Kidney glomerular epithelial cell (primary cell): ENCODE measurements at regions not wholly inside any gene's neighbourhood (a gene's known extent, or its start where the extent isn't known, plus 50 kb on each side); places are given as distances from the start of the nearest gene placed in this dataset.
A peak's percentile ranks its signal among the peaks of the same experiment; 100 is the strongest.

ENCODE experiments used
- DNase-seq: peaks from one replicate; lab custom pipeline; 2025; lab: John Stamatoyannopoulos, UW

GRCh38 chr16:80300456-80300855, 240.3 kb upstream of the DYNLRB2 start:
- DNase-seq, result no peak

DNA sequence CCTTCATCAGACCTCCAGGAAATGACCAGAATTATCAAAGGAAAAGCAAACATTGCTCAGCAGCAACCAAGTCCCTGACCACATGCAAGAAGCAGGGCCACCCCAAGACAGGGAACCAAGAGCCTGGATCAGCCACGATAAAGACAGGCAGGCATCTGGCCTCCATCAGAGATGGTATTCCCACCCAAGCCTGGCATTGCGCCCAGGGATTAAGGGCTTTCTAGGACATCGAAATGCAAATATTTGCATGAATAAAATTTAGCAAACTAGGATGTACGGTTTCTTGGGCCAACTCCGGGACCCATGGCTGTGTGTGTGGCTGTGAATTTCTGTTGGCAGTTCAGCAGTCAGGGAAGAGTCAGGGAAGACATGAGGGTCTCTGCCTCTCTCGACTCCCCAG, 241.4 kb upstream of the DYNLRB2 start:
- no peak for DNase-seq

DNA sequence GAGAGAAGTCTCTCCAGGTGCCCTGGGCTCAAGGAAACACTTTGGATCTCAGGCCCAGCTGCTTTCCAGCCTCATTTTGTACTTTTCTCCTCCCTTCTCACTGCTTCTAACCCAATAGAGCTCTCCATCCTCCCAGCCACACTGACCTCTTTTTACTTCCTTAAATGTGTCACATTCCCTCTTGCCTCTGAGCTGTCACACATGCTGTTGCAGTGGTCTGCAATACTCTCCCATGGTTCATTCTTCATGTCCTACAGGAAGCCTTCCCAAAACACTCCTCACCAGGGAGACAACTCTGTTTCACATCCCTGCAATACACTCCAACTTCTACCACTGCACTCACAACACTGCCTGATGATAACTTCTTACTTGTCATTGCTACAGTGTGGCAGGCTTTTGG, 242.1 kb upstream of the DYNLRB2 start:
- DNase-seq, result no peak

GRCh38 chr16:80296034-80296433, 244.8 kb upstream of the DYNLRB2 start:
- DNase-seq, result no peak

- no peak for DNase-seq
These were observed 246.6 kb upstream of the DYNLRB2 start for GRCh38 chr16:80294172-80294571.

GRCh38 chr16:80288616-80289015, 252.2 kb upstream of the DYNLRB2 start:
- DNase-seq, result no peak

DNA sequence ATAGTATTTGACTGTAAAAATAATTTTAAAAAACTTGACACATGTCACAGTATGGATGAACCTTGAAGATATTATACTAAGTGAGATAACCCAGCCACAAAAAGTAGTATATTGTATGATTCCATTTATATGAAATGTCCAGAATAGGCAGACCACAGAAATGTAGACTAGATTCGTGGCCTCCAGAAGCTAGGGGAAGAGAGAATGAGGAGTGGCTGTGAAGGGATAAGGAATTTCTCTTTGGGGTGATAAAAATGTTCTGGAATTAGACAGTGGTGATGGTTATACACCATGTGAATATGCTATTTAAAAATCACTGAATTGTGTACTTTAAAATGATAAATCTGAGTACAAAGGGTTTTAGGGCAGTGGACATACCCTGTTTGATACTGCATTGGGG, 253.1 kb upstream of the DYNLRB2 start:
- no peak for DNase-seq

DNA sequence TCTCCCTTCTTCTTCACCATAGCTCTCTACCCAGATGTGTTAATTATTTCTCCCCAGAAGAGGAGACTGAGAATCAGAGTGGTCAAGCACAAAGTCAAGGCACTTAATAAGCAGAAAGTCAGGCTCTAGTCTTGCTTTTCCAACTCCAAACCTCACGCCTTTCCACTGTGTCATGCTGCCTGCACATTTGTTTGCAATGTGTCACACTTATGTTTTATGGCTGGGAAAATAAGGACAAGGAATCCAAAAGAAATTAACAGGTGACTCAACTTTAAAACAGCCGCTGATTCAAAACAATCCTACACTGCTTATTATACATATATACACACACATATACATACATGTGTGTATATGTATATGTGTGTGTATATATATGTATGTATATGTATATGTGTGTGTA, 255.7 kb upstream of the DYNLRB2 start:
- DNase-seq, result peak; percentile 86

GRCh38 chr16:80283466-80284392, 257.1 kb upstream of the DYNLRB2 start:
- no peak for DNase-seq

DNA sequence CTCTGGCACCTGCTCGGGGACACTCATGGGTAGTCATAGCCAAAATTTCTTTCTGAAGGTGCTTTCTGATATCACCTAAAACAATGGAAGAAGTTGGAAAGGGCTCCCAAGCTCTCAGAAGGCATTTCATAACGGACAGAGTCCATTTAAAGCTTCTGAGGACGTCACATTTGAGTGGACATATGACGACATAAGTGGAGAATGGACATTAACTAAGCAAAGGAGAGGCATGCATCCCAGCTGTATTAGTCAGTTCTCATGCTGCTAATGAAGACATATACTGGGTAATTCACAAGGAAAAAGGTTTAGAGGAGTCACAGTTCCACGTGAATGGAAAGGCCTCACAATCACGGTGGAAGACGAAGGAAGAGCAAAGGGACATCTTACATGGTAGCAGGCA, 260.2 kb upstream of the DYNLRB2 start:
- no peak for DNase-seq

GRCh38 chr16:80279656-80280055, 261.1 kb upstream of the DYNLRB2 start:
- DNase-seq, result no peak

- no peak for DNase-seq
These were observed 263.6 kb upstream of the DYNLRB2 start for GRCh38 chr16:80277182-80277581.

DNA sequence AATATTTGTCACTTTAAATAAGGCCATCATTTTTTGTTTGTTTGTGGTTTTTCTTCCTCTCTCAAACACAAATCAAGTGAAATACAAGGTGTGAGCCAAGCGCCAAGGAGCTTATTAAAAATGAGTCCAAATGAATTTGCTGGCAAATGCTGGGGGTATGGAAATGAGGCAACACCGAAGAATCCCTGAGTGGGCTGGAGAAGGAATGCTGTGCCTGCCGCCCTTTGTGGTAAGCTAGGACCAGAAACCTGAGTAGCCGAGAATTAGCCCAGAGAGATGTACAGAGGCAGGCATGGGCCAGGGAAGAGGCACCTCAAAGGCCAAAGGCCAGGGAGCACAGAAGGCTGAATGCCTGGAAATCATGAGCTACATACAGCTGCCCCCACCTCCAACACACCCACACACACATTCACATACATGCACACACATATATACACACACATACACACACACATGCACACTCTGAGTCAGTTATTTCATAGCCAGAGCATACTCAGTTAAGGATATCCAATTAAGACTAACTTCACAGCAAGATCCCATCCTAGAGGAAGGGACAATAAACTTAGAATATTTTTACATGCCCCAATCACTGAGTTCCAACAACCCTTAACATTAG, 266.1 kb upstream of the DYNLRB2 start:
- peak; percentile 73 for DNase-seq

DNA sequence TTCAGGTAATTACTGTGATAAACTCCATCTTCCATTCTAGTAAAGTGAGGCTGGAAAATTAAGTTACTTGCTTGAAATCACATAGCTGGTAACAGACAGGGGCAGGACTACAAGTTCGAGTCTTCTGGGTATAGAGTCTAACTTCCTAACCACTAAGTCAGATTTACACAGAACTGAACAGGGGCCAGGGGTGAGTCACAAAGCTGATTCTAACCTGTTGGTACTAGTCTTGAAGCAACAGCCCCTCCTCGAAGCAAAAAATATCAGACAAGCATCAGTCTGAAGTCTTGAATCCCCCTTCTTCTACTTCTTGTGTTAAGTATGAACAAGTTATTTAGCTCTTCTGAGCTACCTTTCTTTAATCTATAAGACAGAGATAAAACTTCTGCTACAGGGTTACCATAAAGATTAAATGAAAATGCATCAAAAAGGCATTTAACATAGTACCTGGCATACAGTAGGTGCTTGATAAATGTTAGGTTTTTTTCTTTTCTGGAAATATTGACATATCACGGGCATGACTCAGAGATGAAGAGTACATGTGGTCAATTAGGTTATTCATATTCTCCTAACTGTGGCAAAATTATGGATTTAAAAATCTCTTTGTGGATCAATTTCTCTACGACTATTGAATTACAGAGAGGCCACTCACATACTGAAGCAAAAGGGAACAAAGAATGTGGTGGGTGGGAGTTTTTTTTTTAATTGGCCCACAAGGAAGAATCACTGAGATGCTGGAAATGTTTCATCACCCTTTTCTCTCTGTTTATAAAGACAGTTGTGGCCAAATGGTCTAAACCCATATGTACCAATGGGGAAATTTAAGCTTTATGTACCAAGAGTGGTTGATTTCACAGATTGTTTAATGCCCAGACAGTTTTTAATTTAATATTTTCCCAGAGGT, 266.9 kb upstream of the DYNLRB2 start:
- DNase-seq, result peak; percentile 40

GRCh38 chr16:80265624-80266306, 275.0 kb upstream of the DYNLRB2 start:
- no peak for DNase-seq

- DNase-seq, result no peak
These were observed 276.7 kb upstream of the DYNLRB2 start for GRCh38 chr16:80263848-80264694.

- DNase-seq, result no peak
These were observed 277.5 kb upstream of the DYNLRB2 start for GRCh38 chr16:80263181-80263823.

DNA sequence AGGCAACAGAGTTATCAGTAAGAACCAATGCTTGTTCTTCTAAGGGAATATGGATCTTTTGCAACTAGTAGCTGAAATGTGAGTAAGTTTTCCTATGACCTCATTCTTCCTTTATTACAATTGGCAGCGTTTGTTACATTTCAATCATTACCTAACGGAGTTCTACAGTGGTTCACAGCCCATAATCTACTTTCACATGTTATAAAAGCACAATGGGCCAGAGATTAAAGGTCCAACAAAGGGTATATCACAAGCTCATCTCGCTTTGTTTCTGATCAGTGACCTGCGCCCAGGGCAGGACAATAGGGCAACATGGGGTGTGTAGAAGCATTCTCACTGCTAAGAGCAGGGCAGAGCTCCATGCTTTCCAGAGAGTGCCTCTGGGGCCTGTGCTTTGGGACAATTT, 279.9 kb upstream of the DYNLRB2 start:
- DNase-seq, result peak; percentile 12

DNA sequence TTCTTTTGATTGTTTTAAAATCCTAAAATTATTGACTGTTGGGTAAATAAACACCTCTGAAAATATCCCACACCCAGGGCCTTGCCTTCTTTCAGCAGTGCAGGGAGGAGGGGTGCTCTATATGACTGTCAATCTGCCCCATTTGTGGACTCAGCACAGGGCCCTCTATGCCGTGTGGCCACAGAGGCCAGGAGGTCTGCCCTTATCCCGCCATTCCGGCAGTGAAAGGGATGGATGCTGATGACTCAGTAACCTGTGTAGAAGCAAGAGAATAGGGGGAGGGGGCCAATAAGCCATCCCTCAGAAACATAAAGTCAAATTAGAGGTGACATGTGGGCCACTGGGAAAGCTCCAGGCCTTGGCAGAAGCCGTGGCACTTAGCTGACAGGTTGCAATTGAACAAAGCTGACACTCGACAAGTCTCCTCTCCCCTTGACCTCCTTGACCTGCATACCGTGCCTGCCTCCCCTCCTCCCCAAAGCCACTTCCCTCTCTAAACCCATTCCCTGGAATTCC, 281.4 kb upstream of the DYNLRB2 start:
- no peak for DNase-seq

DNA sequence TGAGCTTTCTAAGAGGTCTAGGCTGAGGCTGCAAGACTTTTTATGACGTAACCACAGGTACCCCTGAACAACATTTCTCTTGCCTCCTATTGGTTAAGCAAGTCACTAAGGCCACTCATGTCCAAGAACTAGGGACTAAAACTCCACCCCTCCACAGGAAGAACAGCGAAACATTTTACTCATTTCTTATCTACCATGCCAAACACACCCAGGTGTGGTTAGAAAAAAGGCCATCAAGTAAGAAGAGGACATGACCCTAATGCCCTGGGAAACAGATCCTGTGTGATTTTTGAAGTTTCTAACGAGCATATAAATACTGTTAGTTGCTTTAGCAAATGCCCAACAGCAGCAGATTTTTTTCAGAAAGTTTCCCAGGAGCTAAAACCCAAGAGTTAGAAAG, 282.4 kb upstream of the DYNLRB2 start:
- DNase-seq, result no peak
